ENCODE measurements at regions not wholly inside any gene's neighbourhood (a gene's known extent, or its start where the extent isn't known, plus 50 kb on each side); places are given as distances from the start of the nearest gene placed in this dataset.

DNA sequence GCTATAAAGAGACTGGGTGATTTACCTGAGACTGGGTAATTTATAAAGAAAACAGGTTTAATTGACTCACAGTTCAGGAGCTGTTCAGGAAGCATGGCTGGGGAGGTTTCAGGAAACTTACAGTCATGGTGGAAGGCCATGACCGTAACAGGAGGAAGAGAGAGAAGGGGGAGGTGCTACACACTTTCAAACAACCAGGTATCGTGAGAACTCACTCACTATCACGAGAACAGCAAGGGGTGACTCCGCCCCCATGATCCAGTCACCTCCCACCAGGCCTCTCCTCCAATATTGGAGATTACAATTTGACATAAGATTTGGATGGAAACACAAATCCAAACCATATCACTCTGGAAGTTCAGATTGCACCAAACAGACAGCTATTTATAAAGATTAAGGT, 59.8 kb upstream of the ARHGAP21 start (continued):
- TF ChIP-seq ZNF557 (CRISPR knock-in tag; IDR thresholded peaks at IDR 0.05) (no peak), PHF20 (CRISPR knock-in tag; IDR thresholded peaks at IDR 0.05) (no peak), RAD21 (CRISPR knock-in tag; IDR thresholded peaks at IDR 0.05) (no peak), TARDBP (CRISPR knock-in tag; IDR thresholded peaks at IDR 0.05) (no peak), RBM39 (IDR thresholded peaks at IDR 0.05; ENCODE audit: low read depth, low read length, poor library complexity, severe bottlenecking) (no peak), FOXM1 (CRISPR knock-in tag; IDR thresholded peaks at IDR 0.05) (no peak), ZNF296 (CRISPR knock-in tag; conservative IDR thresholded peaks at IDR 0.05) (no peak), FOXK2 (IDR thresholded peaks at IDR 0.05) (no peak)
- TF ChIP-seq, protein P1, sequence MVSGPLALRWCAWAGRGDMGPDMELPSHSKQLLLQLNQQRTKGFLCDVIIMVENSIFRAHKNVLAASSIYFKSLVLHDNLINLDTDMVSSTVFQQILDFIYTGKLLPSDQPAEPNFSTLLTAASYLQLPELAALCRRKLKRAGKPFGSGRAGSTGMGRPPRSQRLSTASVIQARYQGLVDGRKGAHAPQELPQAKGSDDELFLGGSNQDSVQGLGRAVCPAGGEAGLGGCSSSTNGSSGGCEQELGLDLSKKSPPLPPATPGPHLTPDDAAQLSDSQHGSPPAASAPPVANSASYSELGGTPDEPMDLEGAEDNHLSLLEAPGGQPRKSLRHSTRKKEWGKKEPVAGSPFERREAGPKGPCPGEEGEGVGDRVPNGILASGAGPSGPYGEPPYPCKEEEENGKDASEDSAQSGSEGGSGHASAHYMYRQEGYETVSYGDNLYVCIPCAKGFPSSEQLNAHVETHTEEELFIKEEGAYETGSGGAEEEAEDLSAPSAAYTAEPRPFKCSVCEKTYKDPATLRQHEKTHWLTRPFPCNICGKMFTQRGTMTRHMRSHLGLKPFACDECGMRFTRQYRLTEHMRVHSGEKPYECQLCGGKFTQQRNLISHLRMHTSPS (CRISPR knock-in tag; IDR thresholded peaks at IDR 0.05; ENCODE audit: low read depth) = no peak

DNA sequence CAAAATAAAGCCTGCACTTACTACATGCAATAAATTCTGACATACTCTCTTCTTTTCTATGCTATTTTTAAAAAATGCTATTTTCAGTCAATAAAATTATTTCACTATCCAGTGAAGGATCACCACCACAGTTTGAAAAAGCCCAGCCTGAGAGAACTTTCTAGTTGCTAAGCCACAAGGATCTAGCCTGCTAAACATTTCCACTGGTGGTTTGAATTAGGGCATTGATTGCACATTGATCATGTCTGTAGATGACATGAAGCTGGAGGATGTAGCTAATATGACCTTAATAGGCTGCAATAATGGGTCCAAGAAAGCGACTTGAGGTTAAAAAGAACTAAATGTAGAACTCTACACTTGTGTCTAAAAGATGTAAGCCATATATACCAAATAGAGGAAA, 56.0 kb upstream of the ARHGAP21 start:
- TF ChIP-seq ARNTL (CRISPR knock-in tag; IDR thresholded peaks at IDR 0.05) = no peak
- TF ChIP-seq, protein P2, sequence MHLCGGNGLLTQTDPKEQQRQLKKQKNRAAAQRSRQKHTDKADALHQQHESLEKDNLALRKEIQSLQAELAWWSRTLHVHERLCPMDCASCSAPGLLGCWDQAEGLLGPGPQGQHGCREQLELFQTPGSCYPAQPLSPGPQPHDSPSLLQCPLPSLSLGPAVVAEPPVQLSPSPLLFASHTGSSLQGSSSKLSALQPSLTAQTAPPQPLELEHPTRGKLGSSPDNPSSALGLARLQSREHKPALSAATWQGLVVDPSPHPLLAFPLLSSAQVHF (CRISPR knock-in tag; IDR thresholded peaks at IDR 0.05) = no peak
- TF ChIP-seq, protein P3, sequence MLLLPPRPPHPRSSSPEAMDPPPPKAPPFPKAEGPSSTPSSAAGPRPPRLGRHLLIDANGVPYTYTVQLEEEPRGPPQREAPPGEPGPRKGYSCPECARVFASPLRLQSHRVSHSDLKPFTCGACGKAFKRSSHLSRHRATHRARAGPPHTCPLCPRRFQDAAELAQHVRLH (CRISPR knock-in tag; IDR thresholded peaks at IDR 0.05; ENCODE audit: borderline replicate concordance, low read depth) = no peak
- no peak for TF ChIP-seq CC2D1A (CRISPR knock-in tag; IDR thresholded peaks at IDR 0.05)
- no peak for TF ChIP-seq ZNF605 (CRISPR knock-in tag; IDR thresholded peaks at IDR 0.05)
- no peak for TF ChIP-seq ZNF883 (CRISPR knock-in tag; IDR thresholded peaks at IDR 0.05; ENCODE audit: not compliant biosample characterization)
- no peak for TF ChIP-seq ZNF101 (CRISPR knock-in tag; IDR thresholded peaks at IDR 0.05; ENCODE audit: borderline replicate concordance, low read depth)
- no peak for TF ChIP-seq FOXM1 (CRISPR knock-in tag; IDR thresholded peaks at IDR 0.05)
- TF ChIP-seq, protein P4, sequence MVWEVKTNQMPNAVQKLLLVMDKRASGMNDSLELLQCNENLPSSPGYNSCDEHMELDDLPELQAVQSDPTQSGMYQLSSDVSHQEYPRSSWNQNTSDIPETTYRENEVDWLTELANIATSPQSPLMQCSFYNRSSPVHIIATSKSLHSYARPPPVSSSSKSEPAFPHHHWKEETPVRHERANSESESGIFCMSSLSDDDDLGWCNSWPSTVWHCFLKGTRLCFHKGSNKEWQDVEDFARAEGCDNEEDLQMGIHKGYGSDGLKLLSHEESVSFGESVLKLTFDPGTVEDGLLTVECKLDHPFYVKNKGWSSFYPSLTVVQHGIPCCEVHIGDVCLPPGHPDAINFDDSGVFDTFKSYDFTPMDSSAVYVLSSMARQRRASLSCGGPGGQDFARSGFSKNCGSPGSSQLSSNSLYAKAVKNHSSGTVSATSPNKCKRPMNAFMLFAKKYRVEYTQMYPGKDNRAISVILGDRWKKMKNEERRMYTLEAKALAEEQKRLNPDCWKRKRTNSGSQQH (CRISPR knock-in tag; IDR thresholded peaks at IDR 0.05; ENCODE audit: low read depth) = no peak
- no peak for TF ChIP-seq ZNF879 (CRISPR knock-in tag; IDR thresholded peaks at IDR 0.05)
- no peak for TF ChIP-seq FOXA3 (CRISPR knock-in tag; IDR thresholded peaks at IDR 0.05)
- no peak for TF ChIP-seq NFKBIZ (CRISPR knock-in tag; IDR thresholded peaks at IDR 0.05)
- TF ChIP-seq TCF12 (IDR thresholded peaks at IDR 0.05) = no peak
- TF ChIP-seq TCF12 (CRISPR knock-in tag; IDR thresholded peaks at IDR 0.05) = no peak
- TF ChIP-seq TRIM24 (CRISPR knock-in tag; IDR thresholded peaks at IDR 0.05) = no peak
- POLR2A ChIA-PET = no interaction called here
- no peak overlapping the region for H2AFZ ChIP-seq (ENCODE audit: low read length)

More for the DNA sequence above, 56.0 kb upstream of the ARHGAP21 start:
- H3K9ac ChIP-seq (ENCODE audit: insufficient read depth, low read depth, low read length) = no peak overlapping the region
- no peaks in the 10 kb centered on the region for H3K36me3 ChIP-seq (replicated peaks in 1 of 2; ENCODE audit: control insufficient read depth in 1 of 2, insufficient read depth in 2 of 2, low read length in 2 of 2)
- CTCF ChIA-PET (ENCODE audit: low intra/inter-chr PET ratio, low total read pairs) = no interaction called here
- no peak overlapping the region for H3K4me2 ChIP-seq (ENCODE audit: low read depth, low read length)
- in situ Hi-C loops (cut with HindIII; ENCODE audit: extremely low pct_ligation_motif_present, low pct_unique_long_range_greater_than_20kb) (no loop called here), intact Hi-C loops (cut with micrococcal nuclease; ENCODE audit: unreplicated experiment) (no loop called here)
- H3K27me3 ChIP-seq (ENCODE audit: control insufficient read depth in 1 of 2, insufficient read depth in 2 of 2, low read length in 2 of 2) = peaks cover 0 to 5% of the 10 kb centered on the region in 2 experiments; a peak in 2 of 5 replicates
- FAIRE-seq (no peak), DNase-seq (ENCODE audit: low spot score) (no peak), ATAC-seq (no peak)
- no peak overlapping the region for H3K27ac ChIP-seq (ENCODE audit: extremely low read length, insufficient read depth, low read length)
- H3K9me3 ChIP-seq (ENCODE audit: low read length) = no peaks in the 10 kb centered on the region
- H4K20me1 ChIP-seq (ENCODE audit: insufficient read depth, low read length) = no peaks in the 10 kb centered on the region
- BruUV-seq (replicated peaks) = no TSS peak
- H3K4me3 ChIP-seq (replicated peaks in 1 of 3; ENCODE audit: insufficient read depth in 1 of 3, low read depth in 2 of 3, low read length in 3 of 3) = no peak overlapping the region
- H3K4me1 ChIP-seq (ENCODE audit: insufficient read depth, low read length) = no peaks in the 10 kb centered on the region
- 0% methylated on average over 1 of the region's 1 CpG for WGBS (ENCODE audit: low lambda C conversion rate)
- H3K79me2 ChIP-seq (ENCODE audit: insufficient read depth, low read length) = no peaks in the 10 kb centered on the region
